Trophoblast cell (in vitro differentiated cells and primary cell): ENCODE measurements at regions not wholly inside any gene's neighbourhood (a gene's known extent, or its start where the extent isn't known, plus 50 kb on each side); places are given as distances from the start of the nearest gene placed in this dataset.
A peak's percentile ranks its signal among the peaks of the same experiment; 100 is the strongest.

Experiments used
- DNase-seq, 2 donors: peaks; one replicate each; pipeline ENCODE4 v3.0.0-alpha.2; 2016
- H2AFZ ChIP-seq: 2 replicates; pipeline ENCODE4 v1.6.1; 2013; ENCODE audit warnings: low read length, moderate library complexity, mild to moderate bottlenecking; ENCODE audit not compliant: insufficient read depth, poor library complexity
- H2AK5ac ChIP-seq: 2 replicates; pipeline ENCODE4 v1.6.1; 2013; ENCODE audit warnings: mild to moderate bottlenecking, low read length
- H2BK120ac ChIP-seq: 2 replicates; pipeline ENCODE4 v1.6.1; 2013; ENCODE audit warnings: low read length, mild to moderate bottlenecking, moderate library complexity; ENCODE audit not compliant: insufficient read depth, poor library complexity
- H2BK12ac ChIP-seq: 2 replicates; pipeline ENCODE4 v1.6.1; 2013; ENCODE audit warnings: mild to moderate bottlenecking, low read length, moderate library complexity
- H2BK5ac ChIP-seq: 2 replicates; pipeline ENCODE4 v1.6.1; 2013; ENCODE audit warnings: low read length, low read depth, moderate library complexity, mild to moderate bottlenecking; ENCODE audit not compliant: poor library complexity
- H3K14ac ChIP-seq: 2 replicates; pipeline ENCODE4 v1.6.1; 2013; ENCODE audit warnings: mild to moderate bottlenecking, low read length
- H3K18ac ChIP-seq: 2 replicates; pipeline ENCODE4 v1.6.1; 2013; ENCODE audit warnings: mild to moderate bottlenecking, low read length
- H3K23ac ChIP-seq: 2 replicates; pipeline ENCODE4 v1.6.1; 2013; ENCODE audit warnings: low read length
- H3K27ac ChIP-seq: 2 replicates; pipeline ENCODE4 v1.5.1; 2013; ENCODE audit warnings: low read depth, mild to moderate bottlenecking, inconsistent platforms, low read length, moderate library complexity
- H3K27me3 ChIP-seq: 2 replicates; pipeline ENCODE4 v1.6.1; 2013; ENCODE audit warnings: inconsistent platforms, mild to moderate bottlenecking, low read length, moderate library complexity; ENCODE audit not compliant: insufficient read depth
- H3K36me3 ChIP-seq, 2 experiments: 1 replicate in 1 of 2; 2 replicates in 1 of 2; pipeline ENCODE4 v1.6.1; 2013; ENCODE audit warnings: low read length in 2 of 2, mild to moderate bottlenecking in 2 of 2, moderate library complexity in 1 of 2; ENCODE audit not compliant: insufficient read depth in 2 of 2, control insufficient read depth in 1 of 2
- H3K4ac ChIP-seq: 2 replicates; pipeline ENCODE4 v1.6.1; 2013; ENCODE audit warnings: low read depth, mild to moderate bottlenecking, low read length, moderate library complexity
- H3K4me1 ChIP-seq, 2 experiments: 1 replicate in 1 of 2; 2 replicates in 1 of 2; pipeline ENCODE4 v1.6.1; 2013; ENCODE audit warnings: low read length in 2 of 2, mild to moderate bottlenecking in 2 of 2, moderate library complexity in 1 of 2; ENCODE audit not compliant: insufficient read depth in 2 of 2, control insufficient read depth in 1 of 2
- H3K4me2 ChIP-seq: 2 replicates; pipeline ENCODE4 v1.6.1; 2013; ENCODE audit warnings: inconsistent platforms, mild to moderate bottlenecking, low read length, moderate library complexity
- H3K4me3 ChIP-seq: 2 replicates; pipeline ENCODE4 v1.5.1; 2013; ENCODE audit warnings: mild to moderate bottlenecking, low read depth, low read length, inconsistent platforms
- H3K79me1 ChIP-seq: one replicate; pipeline ENCODE4 v1.6.1; 2013; ENCODE audit warnings: low read length
- H3K79me2 ChIP-seq: 2 replicates; pipeline ENCODE4 v1.6.1; 2013; ENCODE audit warnings: low read length, mild to moderate bottlenecking; ENCODE audit not compliant: control insufficient read depth, insufficient read depth, poor library complexity
- H3K9ac ChIP-seq: 2 replicates; pipeline ENCODE4 v1.6.1; 2013; ENCODE audit warnings: mild to moderate bottlenecking, low read length
- H3K9me3 ChIP-seq: 2 replicates; pipeline ENCODE4 v1.6.1; 2013; ENCODE audit warnings: low read depth, mild to moderate bottlenecking, control low read depth, inconsistent platforms, low read length; ENCODE audit not compliant: insufficient read depth
- H4K12ac ChIP-seq: 2 replicates; pipeline ENCODE4 v1.6.1; 2013; ENCODE audit warnings: low read depth, mild to moderate bottlenecking, low read length, moderate library complexity
- H4K8ac ChIP-seq: 2 replicates; pipeline ENCODE4 v1.6.1; 2013; ENCODE audit warnings: low read depth, mild to moderate bottlenecking, low read length, moderate library complexity
- H4K91ac ChIP-seq: one replicate; pipeline ENCODE4 v1.6.1; 2013; ENCODE audit warnings: low read depth, mild to moderate bottlenecking, low read length, moderate library complexity
- WGBS: extraction: QIAGEN DNeasy Blood & Tissue Kit; methylation state at CpG from one replicate; pipeline ENCODE4 v1.1.7; 2013; ENCODE audit warnings: missing lambda C conversion rate; ENCODE audit not compliant: insufficient read length, insufficient coverage; ENCODE audit errors: extremely low coverage; 5-methylcytosine and 5-hydroxymethylcytosine counted together

GRCh38 chr19:31023038-31023437 lies 326.2 kb downstream of the TSHZ3 start:
- H4K8ac ChIP-seq, result no peak overlapping the region
- no CpG with 5 or more reads among the region's 10 CpGs for WGBS
- no peak overlapping the region for H2BK5ac ChIP-seq
- H3K4ac ChIP-seq, result no peak overlapping the region
- peak overlapping the region; percentile 0 for H3K9ac ChIP-seq
- no peaks in the 10 kb centered on the region for H3K4me1 ChIP-seq
- no peak overlapping the region for H2BK120ac ChIP-seq
- H3K4me2 ChIP-seq, result no peak overlapping the region
- H3K27me3 ChIP-seq, result no peaks in the 10 kb centered on the region
- no peak overlapping the region for H3K14ac ChIP-seq
- H3K23ac ChIP-seq, result no peak overlapping the region
- no peak for DNase-seq
- no peaks in the 10 kb centered on the region for H3K36me3 ChIP-seq
- no peak overlapping the region for H2BK12ac ChIP-seq
- H4K91ac ChIP-seq, result no peak overlapping the region
- no peak overlapping the region for H2AK5ac ChIP-seq
- no peaks in the 10 kb centered on the region for H3K79me2 ChIP-seq
- H3K9me3 ChIP-seq, result peaks cover 6% of the 10 kb centered on the region
- no peak overlapping the region for H2AFZ ChIP-seq
- no peak overlapping the region for H3K27ac ChIP-seq
- no peak overlapping the region for H4K12ac ChIP-seq
- H3K18ac ChIP-seq, result no peak overlapping the region
- no peak overlapping the region for H3K4me3 ChIP-seq
- no peaks in the 10 kb centered on the region for H3K79me1 ChIP-seq

GRCh38 chr19:31018936-31019335 lies 330.3 kb downstream of the TSHZ3 start:
- no peak overlapping the region for H4K12ac ChIP-seq
- peaks cover 3% of the 10 kb centered on the region for H3K9me3 ChIP-seq
- no peak overlapping the region for H3K14ac ChIP-seq
- no peak overlapping the region for H2BK5ac ChIP-seq
- no peak overlapping the region for H3K27ac ChIP-seq
- H3K36me3 ChIP-seq, result no peaks in the 10 kb centered on the region
- no peak overlapping the region for H4K8ac ChIP-seq
- H3K4ac ChIP-seq, result no peak overlapping the region
- no peak overlapping the region for H2AK5ac ChIP-seq
- no peaks in the 10 kb centered on the region for H3K4me1 ChIP-seq
- H3K79me1 ChIP-seq, result no peaks in the 10 kb centered on the region
- no peak overlapping the region for H3K4me3 ChIP-seq
- H3K18ac ChIP-seq, result no peak overlapping the region
- H3K9ac ChIP-seq, result no peak overlapping the region
- H3K4me2 ChIP-seq, result no peak overlapping the region
- H2AFZ ChIP-seq, result no peak overlapping the region
- H2BK120ac ChIP-seq, result no peak overlapping the region
- no CpG with 5 or more reads among the region's 5 CpGs for WGBS
- H3K27me3 ChIP-seq, result no peaks in the 10 kb centered on the region
- H4K91ac ChIP-seq, result no peak overlapping the region
- no peaks in the 10 kb centered on the region for H3K79me2 ChIP-seq
- no peak for DNase-seq
- H2BK12ac ChIP-seq, result no peak overlapping the region
- no peak overlapping the region for H3K23ac ChIP-seq

GRCh38 chr19:31015778-31016177 lies 333.5 kb downstream of the TSHZ3 start:
- H3K9me3 ChIP-seq, result peaks cover 2% of the 10 kb centered on the region
- H4K12ac ChIP-seq, result no peak overlapping the region
- H3K36me3 ChIP-seq, result no peaks in the 10 kb centered on the region
- H2AK5ac ChIP-seq, result no peak overlapping the region
- H3K27ac ChIP-seq, result no peak overlapping the region
- H3K79me2 ChIP-seq, result no peaks in the 10 kb centered on the region
- H3K79me1 ChIP-seq, result no peaks in the 10 kb centered on the region
- H3K27me3 ChIP-seq, result no peaks in the 10 kb centered on the region
- no peak overlapping the region for H3K18ac ChIP-seq
- H4K8ac ChIP-seq, result no peak overlapping the region
- no peak overlapping the region for H2BK12ac ChIP-seq
- H3K9ac ChIP-seq, result peak overlapping the region; percentile 37
- no peak overlapping the region for H2BK5ac ChIP-seq
- no peak overlapping the region for H2BK120ac ChIP-seq
- H4K91ac ChIP-seq, result no peak overlapping the region
- H3K4me2 ChIP-seq, result no peak overlapping the region
- no peak overlapping the region for H3K4me3 ChIP-seq
- H3K23ac ChIP-seq, result no peak overlapping the region
- WGBS, result no CpG with 5 or more reads among the region's 4 CpGs
- DNase-seq, result no peak
- H3K4ac ChIP-seq, result no peak overlapping the region
- H3K14ac ChIP-seq, result no peak overlapping the region
- no peak overlapping the region for H2AFZ ChIP-seq
- no peaks in the 10 kb centered on the region for H3K4me1 ChIP-seq

GRCh38 chr19:31014668-31015067 lies 334.6 kb downstream of the TSHZ3 start:
- no peak overlapping the region for H3K18ac ChIP-seq

More at GRCh38 chr19:31014668-31015067, 334.6 kb downstream of the TSHZ3 start:
- H2BK120ac ChIP-seq, result no peak overlapping the region
- no peak overlapping the region for H4K91ac ChIP-seq
- no peak overlapping the region for H3K4ac ChIP-seq
- no peak overlapping the region for H2BK5ac ChIP-seq
- H2BK12ac ChIP-seq, result no peak overlapping the region
- no peak overlapping the region for H4K8ac ChIP-seq
- no peak for DNase-seq
- H3K9me3 ChIP-seq, result no peaks in the 10 kb centered on the region
- H2AK5ac ChIP-seq, result no peak overlapping the region
- no peak overlapping the region for H4K12ac ChIP-seq
- no peaks in the 10 kb centered on the region for H3K79me2 ChIP-seq
- H3K36me3 ChIP-seq, result no peaks in the 10 kb centered on the region
- H3K27me3 ChIP-seq, result no peaks in the 10 kb centered on the region
- H3K14ac ChIP-seq, result no peak overlapping the region
- no peak overlapping the region for H2AFZ ChIP-seq
- no peak overlapping the region for H3K27ac ChIP-seq
- no peak overlapping the region for H3K9ac ChIP-seq
- H3K4me1 ChIP-seq, result no peaks in the 10 kb centered on the region
- H3K23ac ChIP-seq, result no peak overlapping the region
- H3K79me1 ChIP-seq, result no peaks in the 10 kb centered on the region
- H3K4me3 ChIP-seq, result no peak overlapping the region
- no peak overlapping the region for H3K4me2 ChIP-seq
